GM19372 (cell line): ENCODE measurements at regions not wholly inside any gene's neighbourhood (a gene's known extent, or its start where the extent isn't known, plus 50 kb on each side); places are given as distances from the start of the nearest gene placed in this dataset.

Experiments
- ATAC-seq: cut with Tn5 transposase; IDR thresholded peaks from one replicate; pipeline ENCODE4 v1.9.1; 2021; ENCODE audit warnings: mild to moderate bottlenecking, low read depth, moderate library complexity; ENCODE audit not compliant: unreplicated experiment

DNA sequence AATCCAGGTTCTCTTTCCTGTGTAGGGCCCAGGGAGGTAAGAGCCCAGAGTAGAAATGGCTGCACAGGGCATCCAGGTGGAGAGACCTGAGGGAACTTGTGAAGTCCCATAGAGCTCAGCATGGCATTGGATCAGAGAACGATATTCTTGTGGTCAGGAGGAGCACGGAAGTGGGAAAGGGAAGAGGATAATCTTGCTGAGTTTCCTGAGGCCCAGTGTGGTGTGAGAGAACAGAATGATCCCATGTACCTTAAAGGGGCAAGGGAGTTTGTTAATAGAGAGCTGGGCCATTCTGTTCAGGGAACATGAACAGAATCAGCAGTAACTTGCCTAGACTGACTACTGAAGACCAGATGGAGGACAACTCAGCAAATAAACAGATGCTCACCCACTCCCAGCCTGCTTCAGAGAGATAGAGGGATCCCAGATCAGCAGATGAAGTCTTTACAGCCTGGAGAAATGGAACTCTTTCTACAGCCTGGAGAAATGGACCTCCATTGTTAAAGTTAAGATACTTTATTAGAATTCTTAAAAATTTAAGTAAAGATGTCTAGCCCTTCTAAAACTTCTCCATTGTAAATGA lies 119.7 kb upstream of the ELL2 start:
- ATAC-seq, result no peak

DNA sequence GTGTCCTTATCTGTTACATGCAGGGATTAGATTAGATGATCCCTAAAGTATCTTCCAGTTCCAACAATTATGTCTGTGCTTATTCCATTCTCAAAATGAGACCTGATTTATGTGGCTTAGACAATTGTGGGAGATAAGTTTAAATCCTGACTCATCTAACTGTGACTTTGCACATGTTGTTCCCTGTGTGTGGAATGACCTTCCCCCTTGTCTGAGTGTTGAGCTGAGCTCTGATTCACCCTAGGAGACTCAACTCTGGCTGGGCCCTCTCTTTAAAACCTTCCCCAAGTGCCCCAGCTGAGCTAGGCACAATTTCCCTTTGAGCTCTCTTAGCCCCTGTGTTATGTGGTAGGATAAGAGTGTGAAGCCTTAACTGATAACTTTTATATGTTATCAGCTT lies 118.9 kb upstream of the ELL2 start:
- no peak for ATAC-seq

DNA sequence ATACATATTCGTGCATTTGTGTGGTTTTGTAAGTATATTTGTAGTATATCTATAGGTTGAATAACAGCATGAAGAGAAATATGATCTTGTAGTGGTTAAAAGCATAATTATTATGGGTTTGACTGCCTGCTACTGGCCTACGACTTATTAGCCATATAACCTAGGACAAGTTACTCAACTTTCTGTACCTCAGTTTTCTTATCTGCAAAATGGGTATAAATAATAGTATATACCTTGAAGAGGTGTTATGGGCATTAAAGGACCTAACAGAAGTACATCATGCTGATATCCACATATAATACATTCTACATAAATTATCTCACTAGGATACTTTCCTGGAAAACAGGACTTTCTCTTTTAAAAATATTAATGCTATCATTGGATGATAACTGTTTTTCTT lies 118.3 kb upstream of the ELL2 start:
- ATAC-seq, result no peak

DNA sequence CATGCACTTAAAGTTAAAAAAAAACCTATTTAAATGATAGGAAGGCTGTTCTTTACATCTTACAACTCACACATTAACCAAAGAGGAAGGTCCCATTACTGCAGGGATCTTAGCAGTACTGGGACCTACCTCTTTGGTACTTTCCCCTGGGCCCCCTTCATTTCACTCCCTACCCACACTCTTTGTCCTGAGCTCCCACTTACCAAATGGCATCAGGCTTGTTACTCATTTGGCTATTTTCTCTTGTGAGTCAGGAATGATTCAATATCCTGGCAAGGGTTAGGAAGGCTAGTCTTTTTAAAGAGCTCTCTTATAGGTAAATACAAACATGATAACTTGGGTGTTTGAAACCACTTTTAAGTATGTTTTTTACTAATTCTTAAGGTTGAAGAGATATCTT lies 117.4 kb upstream of the ELL2 start:
- ATAC-seq, result no peak

DNA sequence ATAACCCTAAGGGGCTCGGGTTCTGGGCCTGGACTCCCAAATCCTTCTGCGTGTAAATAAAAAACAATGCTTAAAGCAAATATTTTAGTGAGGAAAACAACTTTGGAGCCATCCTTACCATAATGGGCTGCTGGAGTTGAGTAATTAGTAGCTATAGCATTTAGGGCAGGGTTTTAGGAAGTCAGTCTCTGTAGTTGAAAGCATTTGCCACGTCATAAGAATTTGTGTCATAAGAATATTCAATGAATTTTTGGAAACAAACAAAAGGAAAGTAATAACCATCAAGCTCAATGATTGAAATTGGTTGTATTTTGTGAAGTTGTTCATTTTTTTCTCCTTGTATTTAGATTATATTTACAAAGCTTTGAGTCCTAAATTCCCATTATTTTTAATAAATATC lies 114.8 kb upstream of the ELL2 start:
- ATAC-seq, result no peak

DNA sequence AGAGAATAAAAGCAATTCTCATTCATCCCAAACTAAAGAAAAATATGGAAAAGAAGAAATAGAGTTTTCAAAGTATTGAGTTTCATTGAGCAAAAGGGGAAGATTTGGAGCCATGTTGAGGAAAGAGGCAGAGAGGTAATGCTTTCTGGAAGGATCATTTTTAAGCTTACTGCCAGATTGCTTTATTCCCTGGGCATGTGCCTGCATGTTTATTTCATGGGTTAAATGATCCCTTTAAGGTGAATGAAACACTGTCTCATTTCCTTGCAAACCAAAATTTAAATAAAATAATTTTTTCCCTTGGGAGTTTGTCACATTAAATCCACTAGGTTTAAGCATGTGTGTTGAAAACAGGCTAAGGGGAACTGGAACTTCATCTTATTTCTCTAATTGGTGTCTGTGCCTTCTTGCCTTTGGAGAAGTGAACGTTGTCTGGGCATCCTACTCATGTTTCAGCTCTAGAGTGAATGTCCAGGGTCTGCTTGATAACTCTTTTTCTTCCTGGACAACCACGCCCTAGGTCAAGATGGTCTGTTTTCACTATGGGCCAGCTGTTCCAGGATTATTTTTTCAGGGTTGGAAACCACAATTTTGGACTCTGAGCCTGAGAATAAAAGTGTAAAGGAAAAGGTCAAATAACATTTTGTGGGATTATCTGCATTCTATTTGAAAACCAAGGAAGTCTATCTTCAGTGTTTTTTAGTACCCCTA lies 114.1 kb upstream of the ELL2 start:
- no peak for ATAC-seq

DNA sequence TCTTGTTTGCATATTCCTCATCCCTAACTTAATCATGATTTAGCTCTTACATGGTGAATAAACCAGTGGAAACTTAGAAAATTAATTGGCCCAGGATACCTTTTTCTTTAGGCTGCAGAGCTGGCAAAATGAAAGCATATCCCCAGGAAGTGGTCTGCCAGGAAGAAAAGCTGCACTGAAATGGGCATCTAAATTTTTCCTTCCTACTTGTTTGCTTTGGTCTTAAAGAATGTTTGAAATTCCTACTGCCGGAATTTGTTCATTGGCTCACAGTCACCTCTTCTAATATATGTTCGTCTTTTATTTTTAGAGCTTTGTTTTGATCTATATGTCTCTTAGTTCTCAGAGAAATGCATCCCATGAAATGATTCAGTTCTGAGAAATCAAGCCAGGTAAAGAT lies 113.2 kb upstream of the ELL2 start:
- no peak for ATAC-seq

GRCh38 chr5:96074460-96074859 lies 112.8 kb upstream of the ELL2 start:
- no peak for ATAC-seq

DNA sequence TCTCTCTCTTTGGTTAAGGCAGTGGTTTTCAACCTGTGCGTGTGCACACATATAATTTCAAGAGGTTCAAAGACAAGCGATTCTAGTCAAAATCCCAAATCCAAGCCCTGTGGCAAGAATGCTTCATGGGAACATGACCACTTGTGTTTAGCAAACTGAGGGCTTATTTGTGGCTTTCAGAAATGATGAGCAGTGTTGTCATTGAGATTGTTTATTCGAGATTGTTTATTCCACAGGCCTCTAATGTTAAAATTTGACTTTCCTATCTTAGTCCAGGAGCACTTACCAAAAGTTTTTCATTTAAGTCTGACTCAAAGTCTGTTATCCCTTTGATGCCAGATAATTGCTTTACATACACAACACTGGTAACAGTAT lies 111.1 kb upstream of the ELL2 start:
- ATAC-seq, result no peak

DNA sequence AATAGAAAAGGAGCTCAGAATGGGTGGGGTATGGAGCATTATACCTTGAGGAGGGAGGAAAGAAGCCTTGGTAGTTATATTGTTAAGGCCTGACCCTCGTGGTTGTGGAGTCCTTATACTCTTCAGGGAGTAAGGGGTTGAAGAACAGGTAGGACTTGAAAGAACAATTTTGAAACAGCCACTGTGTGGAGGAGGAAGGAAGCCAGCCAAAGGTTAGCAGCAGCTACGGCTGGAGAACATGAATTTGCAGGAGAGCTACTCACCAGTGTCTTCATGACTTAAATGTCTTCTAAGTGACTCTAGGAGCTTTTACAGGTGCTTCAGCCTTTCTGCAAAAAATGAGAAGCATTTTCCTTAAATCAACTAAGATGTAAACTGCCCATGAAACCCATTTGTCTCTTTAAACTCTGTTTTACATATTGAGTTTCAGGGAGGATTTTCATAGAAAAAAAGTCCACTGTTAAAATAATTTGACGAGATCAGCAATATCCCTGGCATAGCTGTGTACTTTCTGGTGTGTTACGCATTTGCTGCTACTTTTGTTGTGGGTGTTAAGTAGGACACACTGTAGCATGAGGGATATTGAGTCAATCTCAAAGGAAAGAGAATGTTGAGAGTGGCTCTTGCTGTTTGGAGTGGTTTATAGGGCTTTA lies 110.6 kb upstream of the ELL2 start:
- no peak for ATAC-seq

DNA sequence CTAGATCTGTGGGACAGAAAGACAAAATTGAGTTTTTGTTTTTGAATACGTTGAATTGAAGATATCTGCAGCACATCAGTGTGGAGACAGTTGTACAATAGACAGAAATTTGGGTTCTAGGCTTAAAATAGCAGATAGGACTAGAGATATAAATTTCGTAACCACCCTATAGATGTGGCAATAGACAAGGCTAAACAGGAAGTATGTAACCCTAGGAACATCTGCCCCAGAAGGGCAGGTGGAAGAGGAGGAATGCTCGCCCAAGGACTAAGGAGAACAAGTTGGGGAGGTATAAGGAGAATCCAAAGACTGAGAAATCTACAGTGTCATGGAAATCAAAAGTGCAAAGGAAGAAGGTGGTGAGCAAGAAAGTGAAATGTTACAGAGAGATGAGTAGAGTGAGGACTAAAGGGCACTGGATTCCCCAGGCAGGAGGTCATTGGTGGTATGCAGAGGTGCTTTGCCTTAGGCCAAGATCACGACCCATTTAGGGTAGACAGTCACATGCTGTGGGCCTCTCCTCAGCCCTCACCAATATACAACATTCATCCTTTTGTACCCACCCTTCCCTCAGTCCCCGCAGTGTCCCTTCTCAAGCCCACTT lies 109.1 kb upstream of the ELL2 start:
- ATAC-seq, result no peak

DNA sequence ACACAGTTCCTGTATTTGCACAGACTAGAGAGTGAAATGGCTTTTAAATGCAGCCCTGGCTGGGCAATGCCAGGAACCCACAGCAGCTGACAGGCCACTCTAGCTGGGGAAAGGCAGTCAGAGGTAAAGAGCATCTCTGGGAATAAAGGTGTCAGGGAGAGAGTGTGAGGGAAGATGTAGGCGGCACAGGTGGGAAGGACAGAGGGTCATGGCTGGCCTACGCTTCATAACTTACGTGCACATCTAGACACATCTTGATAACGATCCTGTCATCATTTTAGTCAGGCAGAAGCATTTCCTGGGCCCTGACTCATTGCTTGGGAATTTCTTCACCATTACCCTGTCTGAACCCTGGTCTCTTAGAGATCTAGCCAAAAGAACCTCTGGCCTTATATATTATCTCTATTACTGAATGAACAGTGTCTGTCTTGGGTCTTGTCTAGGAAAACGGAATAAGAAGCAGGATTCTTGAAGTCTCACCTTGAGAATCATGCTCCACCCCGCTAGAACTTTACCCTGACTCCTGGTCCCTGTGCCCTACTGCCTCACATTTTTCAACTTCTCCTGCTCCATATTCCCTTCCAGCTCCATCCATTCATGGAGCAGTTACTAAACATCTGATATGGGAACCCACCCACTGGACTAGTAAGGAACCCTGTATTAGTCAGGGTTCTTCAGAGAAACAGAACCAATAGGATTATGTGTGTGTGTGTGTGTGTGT lies 106.4 kb upstream of the ELL2 start:
- no peak for ATAC-seq

DNA sequence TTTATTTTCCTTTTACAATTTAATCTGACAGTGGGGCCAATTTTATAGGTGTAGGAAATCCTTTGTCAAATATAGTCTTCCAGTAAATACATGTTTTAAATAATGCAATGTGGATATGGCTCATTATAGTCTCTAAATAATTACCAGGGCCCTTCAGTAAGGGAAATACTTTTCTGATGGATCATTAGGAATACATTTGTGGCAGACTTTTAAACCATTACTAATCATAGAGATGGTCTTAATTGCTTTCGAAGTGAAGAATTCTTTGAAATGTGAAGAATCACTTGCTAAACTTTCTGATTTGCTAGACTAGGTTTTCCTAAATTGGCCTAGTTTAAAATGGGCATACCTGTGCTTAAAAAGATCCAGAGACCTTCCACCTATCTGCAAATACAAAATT lies 105.6 kb upstream of the ELL2 start:
- ATAC-seq, result no peak

DNA sequence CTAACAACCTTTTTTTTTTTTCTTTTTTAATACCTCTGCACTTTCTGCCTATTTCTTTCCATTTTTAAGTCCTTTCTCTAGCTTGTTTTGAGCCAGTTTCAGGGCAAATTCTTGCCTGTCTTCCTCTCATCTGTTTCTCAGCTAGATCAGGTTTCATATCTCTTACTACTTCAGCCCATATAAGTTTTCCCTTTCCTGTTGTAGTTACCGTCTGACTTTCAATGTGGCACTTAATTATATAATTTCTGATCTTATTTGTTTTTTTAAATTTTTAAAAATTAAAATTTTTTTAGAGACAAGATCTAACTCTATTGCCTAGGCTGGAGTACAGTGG lies 104.7 kb upstream of the ELL2 start:
- ATAC-seq, result no peak

- ATAC-seq, result no peak
These were observed 104.2 kb upstream of the ELL2 start for GRCh38 chr5:96065685-96066385.

- no peak for ATAC-seq
These were observed 103.2 kb upstream of the ELL2 start for GRCh38 chr5:96064877-96065276.

DNA sequence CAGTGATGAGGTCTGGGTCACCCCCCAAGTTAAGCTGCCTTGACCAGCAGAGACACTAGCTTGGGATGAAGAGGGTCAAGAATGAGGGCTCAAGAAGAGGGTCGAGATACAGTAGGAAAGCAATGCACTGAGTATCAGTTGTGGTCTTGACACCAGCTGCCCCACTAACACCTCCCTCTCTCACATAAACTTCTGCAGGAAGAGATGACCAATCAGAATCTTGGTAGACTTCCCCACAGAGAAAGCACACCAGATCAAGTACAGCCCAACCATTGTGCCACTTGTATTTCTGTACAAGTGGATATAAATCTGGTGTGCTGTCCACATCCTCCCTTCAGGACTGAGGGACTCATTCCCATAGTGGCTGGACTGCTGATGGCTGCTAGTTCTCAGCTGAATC lies 101.2 kb upstream of the ELL2 start:
- ATAC-seq, result no peak

GRCh38 chr5:96058084-96058483 lies 96.4 kb upstream of the ELL2 start:
- ATAC-seq, result no peak

DNA sequence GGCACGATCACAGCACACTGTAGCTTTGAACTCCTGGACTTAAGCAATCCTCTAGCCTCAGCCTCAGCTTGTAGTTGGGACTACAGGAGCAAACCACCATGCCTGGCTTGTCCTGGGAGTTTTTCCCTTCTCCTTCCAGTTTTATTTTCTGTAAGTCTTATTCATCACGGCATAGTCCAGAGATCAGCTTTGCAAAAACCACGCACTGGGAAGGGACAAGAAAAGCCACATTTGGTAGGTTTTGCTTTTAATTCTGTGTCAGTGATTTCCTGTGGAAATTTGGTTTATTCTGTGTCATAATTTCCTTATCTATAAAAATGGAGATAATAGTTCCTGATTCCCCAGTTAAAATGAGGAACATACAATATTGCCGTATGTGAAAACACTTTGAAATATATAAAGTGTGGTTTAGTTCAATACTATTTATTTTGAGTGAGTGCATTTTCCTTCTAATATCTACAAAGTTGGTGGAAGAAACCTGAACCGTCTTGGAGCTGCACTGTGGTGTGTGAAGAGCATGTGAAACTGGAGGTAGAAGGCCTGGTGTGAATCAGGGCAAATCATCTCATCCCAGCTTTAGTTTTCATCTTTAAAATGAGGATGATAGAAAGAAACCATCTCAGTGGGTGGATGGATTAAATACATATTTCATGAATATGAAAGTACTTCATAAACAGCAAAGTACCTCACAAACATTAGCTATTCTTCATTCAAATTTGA lies 92.8 kb upstream of the ELL2 start:
- ATAC-seq, result no peak
